NCI-H1417 treated with DMSO at 0.1 percent for 48 hours (cell line): ENCODE measurements at regions not wholly inside any gene's neighbourhood (a gene's known extent, or its start where the extent isn't known, plus 50 kb on each side); places are given as distances from the start of the nearest gene placed in this dataset.

Experiments used
- DNase-seq: peaks from one replicate; lab custom pipeline; 2025; lab: John Stamatoyannopoulos, UW

- no peak for DNase-seq
Measured at GRCh38 chr15:96390986-96391385, 60.5 kb downstream of the NR2F2 start.

GRCh38 chr15:96392380-96393208, 62.1 kb downstream of the NR2F2 start:
- DNase-seq = no peak

GRCh38 chr15:96393209-96393513, 62.7 kb downstream of the NR2F2 start:
- no peak for DNase-seq

- no peak for DNase-seq
Measured at GRCh38 chr15:96395687-96396086, 65.2 kb downstream of the NR2F2 start.

DNA sequence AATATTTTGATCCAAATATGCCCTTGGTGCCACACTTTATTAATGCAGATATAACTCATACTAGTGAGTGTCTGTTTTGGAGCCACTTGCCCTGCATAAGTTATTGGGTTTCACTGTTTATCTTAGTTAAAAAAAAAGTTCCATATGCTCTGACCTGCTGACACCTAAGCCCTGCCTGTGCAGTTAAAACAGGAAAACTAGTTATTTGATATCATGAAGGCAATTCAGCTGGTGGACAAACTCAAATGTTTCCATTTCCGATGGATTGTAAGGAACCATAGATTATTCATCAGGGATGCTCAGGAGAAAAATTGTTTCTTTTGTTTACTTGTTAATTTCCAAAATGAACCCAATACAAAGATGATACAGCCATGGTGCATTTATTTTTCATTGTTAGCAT, 68.3 kb downstream of the NR2F2 start:
- DNase-seq = no peak

- DNase-seq = no peak
Measured at GRCh38 chr15:96402403-96402802, 71.9 kb downstream of the NR2F2 start.

GRCh38 chr15:96403071-96403470, 72.6 kb downstream of the NR2F2 start:
- no peak for DNase-seq

- no peak for DNase-seq
Measured at GRCh38 chr15:96403932-96404331, 73.4 kb downstream of the NR2F2 start.

DNA sequence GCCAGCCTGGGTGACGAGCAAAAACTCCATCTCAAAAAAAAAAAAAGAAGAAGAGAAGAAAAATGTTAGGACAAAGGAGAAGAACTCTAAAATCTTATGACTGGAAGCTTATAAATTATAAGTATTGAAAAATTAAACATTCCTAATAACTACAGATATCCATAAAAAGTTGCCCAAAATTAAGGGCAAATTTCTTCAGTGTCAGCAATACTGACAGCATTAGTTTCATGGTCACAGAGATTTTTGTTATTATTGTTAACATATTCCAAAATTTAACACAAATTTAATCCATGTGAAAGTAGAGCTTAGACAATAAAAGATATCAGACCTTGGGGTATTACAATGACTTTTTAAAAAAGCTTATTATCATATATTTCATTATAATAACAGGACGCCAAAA, 74.1 kb downstream of the NR2F2 start:
- no peak for DNase-seq

- DNase-seq = no peak
Measured at GRCh38 chr15:96406291-96406690, 75.8 kb downstream of the NR2F2 start.

DNA sequence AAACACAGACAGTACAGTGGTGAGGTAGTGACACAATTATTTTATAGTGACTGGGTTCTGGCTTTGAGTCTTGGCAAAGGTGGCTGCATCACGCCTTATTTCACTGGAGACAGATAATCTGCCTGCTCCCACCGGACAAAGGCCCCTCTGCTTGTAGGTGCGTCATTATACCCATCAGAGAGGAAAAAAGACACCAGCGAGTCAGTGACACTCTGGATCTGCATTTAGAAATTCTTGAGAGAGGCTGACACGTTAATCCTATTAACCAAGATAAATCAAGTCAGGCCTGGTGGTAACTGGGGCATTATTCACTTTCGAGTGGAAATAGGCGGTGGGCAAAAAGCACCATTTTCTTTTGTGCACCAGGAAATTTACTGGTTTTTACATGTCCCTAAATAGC, 76.2 kb downstream of the NR2F2 start:
- DNase-seq = no peak

DNA sequence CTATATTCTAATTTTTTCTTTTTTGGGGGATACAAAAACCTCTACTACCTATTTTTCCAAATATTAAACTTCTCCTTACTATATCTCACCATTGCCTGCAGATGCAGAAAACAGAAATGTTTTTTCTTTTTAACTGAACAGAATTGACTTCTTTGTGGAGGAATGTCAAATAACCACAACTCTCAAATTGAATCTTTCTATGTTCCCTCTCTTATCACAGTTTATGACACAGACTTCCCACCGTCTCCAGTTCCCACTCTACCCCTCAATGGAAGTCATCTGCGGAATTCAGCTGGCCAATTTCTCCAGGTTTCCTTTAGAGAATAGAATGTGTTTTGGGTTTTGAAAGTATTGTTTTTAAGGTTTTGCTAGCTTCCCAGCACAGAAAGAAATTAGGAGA, 77.0 kb downstream of the NR2F2 start:
- DNase-seq = no peak

DNA sequence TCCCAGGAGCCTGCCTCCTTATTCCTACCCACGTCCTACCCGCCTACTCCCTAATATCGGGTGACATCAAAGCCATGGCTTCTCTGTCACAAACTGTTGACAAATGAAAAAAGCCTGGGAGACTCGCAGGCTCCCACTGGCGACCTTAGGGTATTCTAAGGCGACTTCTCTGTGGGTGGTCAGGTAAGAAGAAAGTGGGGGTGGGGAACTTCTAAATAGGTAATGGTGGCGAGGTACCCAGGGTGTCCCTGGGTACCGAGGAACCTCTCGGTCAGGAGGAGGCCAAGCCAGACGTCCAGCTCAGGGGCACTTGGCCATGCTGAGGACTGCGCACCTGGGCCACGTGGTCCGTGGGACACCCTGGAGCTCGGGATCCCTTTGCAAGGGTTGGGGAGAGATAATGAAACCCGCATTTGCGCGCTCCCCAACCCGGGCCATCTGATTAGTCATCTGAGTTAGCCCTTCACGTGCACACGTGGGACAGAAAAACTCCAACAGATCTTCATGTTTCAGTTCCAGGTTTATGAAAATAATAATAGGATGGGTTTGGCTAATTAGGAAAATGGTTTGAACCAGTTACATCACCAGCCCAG, 78.2 kb downstream of the NR2F2 start:
- DNase-seq = no peak

GRCh38 chr15:96409215-96410138, 79.0 kb downstream of the NR2F2 start:
- no peak for DNase-seq

- DNase-seq = no peak
Measured at GRCh38 chr15:96410175-96411055, 79.9 kb downstream of the NR2F2 start.

GRCh38 chr15:96411056-96412031, 80.8 kb downstream of the NR2F2 start:
- DNase-seq = no peak

- DNase-seq = no peak
Measured at GRCh38 chr15:96412045-96412905, 81.8 kb downstream of the NR2F2 start.

DNA sequence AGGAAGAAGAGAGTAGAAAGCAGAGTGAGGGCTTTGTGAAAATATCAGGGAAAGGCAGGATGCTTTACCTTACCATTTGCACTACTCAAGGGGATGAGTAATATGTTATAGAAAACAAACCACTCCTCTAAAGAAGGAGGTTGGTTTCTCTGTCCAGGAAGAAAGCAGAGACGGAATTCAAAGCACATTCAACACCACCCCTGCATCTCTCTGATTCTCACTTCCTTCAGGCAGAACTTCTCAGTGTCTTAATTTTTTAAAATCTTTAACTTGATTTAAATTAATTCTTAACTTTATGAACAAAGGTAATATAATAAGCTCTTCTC, 82.4 kb downstream of the NR2F2 start:
- DNase-seq = no peak

GRCh38 chr15:96413657-96414056, 83.2 kb downstream of the NR2F2 start:
- DNase-seq = no peak

DNA sequence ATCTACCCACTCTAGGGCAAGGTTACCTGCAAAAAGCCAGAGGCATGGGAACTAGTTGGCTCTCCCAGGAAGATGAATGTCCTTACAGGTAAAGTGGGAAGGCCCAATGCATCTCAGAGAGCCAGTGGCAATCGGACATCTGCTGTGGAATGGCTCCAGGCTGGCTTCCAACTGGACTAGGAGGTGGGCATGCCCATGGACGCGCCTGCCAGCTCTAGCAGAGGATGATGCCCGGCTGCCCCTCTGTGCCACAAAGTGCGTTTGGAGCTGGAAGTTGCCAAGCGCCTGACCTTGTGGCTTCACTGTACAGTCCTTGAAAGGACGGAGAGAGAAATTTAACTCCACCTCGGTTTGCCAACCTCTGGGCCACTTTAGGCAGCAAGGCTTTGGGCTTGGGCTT, 84.4 kb downstream of the NR2F2 start:
- no peak for DNase-seq
